GM18511 (cell line): ENCODE measurements at regions not wholly inside any gene's neighbourhood (a gene's known extent, or its start where the extent isn't known, plus 50 kb on each side); places are given as distances from the start of the nearest gene placed in this dataset.
"Not testable (repeated sequence)": the region's sequence is repeated elsewhere in the genome, so short reads cannot be mapped to it uniquely, and the experiment has no call there.

ENCODE experiments used
- ATAC-seq: cut with Tn5 transposase; IDR thresholded peaks from one replicate; pipeline ENCODE4 v1.9.1; 2021; ENCODE audit warnings: mild to moderate bottlenecking, moderate library complexity; ENCODE audit not compliant: unreplicated experiment

DNA sequence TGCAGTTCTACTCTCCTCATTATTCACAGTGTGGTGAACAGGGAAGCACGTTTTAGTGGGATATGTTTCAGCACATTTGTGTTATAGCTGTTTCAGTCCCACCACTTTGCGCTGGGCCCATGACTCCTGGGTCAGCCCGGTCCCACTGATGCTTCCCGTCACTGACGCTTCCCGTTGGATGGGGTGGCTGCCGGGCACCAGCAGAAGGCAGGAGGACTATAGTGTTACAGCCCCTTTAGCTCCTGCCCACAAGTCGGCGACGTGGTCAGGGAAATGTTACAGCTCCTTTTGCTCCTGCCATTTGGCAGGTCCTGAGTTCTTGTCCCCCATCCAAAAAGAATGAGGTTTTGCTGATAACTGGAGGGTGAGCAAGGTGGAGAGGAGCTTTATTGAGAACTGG, 732.2 kb downstream of the NR4A2 start:
- no peak for ATAC-seq

DNA sequence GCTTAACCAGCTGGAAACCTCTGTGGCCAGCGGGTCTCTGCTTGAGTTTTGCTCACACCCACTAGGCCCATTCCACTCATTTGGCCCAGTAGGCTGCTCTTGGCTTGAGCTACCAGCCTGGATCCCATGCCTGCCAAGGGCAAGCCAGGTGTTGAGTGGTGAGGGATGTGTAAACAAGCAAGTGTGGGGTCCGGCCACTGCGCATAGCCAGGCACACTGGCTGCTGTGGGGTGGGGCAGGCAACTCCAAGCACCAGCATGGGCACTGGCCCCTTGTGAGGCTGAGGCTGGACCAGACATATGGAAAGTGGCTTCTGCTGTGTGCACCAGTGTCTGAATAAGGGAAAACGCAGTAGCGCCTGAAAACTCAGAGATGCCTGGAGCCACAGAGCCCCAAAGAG, 732.7 kb downstream of the NR4A2 start:
- ATAC-seq = no peak

DNA sequence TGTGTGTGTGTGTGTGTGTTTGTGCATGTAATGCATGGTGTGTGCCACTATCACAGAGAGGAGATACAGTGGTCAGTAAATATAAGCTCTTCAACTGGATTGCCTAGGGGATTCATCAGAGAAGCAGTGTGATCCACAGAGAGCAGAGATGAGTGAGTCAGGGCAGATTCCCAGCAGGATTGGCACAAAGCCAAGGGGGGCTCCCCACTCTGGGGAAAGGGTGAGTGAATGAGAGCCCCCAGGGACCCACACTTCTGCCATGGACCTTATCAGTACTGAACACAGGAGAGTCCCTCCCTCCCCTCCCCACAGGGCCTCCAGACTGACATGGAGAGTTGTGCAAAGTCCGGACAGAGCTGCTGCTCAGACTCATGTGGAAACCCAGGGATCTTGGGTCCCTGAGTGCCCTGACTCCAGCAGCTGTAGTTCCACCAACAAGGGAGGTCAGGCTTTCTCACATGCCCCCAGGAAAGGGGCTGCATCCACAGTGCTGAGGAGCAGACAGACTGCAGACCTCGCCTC, 748.8 kb downstream of the NR4A2 start:
- no peak for ATAC-seq

DNA sequence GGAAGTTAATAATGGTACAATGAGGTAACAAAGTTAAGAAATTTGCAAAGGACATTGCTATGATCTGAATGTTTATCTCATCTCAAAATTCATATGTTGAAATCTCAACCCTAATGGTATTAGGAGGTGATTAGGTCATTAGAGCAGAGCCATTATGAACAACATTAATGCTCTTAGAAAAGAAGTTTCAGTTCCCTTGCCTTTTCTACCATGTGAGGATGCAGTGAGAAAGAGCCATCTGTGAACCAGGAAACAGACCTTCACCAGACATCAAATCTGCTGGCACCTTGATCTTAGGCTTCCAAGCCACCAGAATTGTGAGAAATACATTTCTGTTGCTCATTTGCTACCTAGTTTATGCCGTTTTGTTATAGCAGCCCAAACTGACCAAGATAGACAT, 757.6 kb downstream of the NR4A2 start:
- no peak for ATAC-seq

DNA sequence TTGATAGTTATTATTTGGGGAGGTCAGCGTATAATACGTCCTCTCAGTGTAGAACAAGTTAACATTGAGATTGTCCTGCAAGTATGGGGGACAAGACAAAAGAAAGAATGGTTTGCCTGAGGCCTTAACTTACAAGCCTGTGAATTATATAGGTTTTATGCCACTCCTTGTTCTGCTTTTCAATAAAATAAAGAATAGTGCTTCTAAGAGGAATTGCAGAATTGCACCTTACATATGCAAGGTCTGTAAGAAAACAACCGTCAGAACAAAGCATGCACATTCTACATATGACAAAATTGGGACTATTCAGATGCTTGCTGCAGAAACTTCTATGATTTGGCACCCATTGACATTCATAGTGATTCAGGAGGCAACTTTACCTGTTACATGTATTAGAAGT, 785.0 kb downstream of the NR4A2 start:
- ATAC-seq = no peak

DNA sequence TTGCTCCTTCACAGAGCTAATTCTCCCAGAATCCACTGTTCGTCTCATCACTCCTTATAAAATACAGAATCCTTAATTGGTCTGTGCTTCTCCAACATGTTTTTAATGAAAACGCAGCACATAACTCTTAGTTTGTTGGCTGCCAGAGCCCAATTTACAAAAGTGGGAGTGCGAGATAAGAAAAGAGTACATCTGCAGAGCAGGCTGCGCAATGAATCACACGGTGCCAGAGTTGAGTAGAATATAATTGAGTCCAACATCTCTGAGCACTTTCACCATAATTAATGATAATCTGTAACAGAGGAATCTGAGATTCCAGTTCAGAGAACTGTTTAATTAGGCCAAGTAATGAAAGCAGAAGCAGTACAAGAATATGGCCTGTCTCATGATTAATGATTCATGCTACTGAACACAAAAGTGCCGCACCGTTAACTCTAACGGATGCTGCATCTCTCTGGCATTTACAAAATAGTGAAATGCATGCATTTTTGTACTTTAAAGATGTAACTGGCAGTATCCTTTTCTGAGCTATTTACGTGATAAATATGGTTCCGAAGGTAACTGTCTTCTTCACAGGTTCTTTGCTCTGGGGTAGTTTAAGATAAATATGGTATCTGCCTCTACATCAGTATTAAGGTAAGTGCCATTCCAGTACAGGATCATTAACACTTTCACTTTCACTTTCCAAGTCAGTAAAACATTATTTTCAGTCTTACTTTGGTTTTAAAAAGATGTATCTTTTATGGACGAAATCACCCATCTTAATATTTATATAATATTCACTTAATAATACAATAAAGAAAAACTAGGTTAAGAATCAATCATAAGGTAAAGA, 785.6 kb downstream of the NR4A2 start:
- no peak for ATAC-seq

DNA sequence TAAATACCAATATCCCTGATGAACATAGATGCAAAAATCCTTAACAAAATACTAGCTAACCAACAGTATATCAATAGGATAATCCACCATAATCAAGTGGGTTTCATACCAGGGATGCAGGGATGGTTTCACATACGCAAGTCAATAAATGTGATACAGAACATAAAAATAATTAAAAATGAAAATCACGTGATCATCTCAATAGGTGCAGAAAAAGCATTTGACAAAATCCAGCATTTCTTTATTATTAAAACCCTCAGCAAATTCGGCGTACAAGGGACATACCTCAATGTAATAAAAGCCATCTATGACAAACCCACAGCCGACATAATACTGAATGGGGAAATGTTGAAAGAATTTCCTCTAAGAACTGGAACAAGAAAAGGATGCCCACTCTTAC, 793.5 kb downstream of the NR4A2 start:
- ATAC-seq = not testable (repeated sequence)

DNA sequence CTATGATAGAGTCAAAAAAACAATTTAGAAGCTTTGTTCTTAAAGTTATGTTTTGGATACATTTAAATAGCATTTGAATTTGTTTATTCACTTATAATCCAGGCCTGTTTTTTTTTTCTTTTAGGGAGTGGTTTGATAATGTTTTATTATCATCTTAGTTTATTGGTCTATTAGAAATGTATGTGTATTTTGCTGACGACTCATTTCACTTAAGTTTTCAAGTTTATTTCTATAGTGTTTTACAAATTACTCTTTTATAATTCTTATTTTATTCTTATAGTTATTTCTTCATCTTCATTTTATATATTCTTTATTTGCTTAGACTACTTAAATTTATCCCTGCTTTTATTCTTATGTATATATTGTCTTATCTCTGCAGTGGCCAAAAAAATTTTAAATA, 804.5 kb downstream of the NR4A2 start:
- no peak for ATAC-seq

DNA sequence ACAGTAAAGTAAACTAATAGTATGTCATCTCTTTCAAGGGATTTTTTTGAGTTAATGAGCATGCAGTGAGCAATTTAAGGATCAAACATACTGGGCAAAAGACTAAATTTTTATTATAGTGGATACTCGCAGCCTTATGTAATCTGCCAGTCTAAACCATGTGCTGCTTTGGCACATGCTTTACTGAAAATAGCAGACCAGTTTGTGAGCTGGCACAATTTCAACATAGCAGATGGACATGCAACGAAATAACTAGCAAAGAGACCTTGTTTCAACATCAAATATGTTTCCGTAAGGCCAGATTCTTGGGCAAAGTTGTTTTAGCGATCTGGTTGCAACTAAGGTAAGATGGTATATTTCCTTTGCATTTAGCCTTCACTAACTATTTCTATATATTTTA, 807.3 kb downstream of the NR4A2 start:
- no peak for ATAC-seq

DNA sequence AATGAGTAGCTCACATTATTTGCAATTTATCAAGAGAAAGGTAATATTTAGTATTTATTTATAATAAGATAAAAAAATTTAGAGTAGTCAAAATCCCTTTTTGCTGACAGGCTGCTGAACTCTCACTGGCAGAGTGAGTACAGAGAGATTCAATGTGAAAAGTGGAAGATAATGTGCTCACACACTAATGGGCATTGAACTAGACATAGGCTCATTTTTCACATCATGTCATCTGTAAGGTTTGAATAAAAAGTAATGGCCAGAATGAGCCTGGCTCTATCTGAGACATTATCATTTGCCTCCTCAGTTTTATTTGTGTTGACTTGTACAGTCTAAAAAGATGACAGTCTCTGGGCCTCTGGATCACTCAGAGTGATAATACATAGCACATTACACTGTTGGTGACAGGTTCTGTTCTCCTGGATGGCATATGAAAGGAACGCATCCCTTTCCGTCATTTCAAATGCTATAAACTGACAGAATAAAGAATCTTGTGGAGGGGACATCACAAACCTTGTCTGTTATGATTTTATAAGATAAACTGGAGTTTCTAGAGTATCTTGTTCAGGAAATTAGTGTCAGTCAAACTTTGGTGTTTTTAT, 812.9 kb downstream of the NR4A2 start:
- no peak for ATAC-seq

DNA sequence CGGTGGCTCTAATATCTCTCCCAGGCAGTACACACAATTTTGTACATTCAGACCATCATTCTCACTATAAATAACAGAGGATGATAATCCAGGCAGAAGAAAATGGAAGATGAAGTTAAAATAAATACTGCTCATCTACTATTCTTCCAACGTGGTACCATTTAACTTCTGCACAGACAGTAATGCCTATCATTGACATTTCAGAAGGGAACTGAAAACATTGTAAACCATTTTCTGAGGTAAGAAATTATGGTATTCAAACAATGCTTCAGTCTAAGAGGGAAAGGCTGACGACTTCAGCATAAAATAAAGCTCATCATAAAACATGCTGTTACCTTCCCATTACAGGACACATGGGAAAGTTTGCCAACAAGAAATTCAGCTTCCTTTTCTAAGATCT, 814.4 kb downstream of the NR4A2 start:
- no peak for ATAC-seq

DNA sequence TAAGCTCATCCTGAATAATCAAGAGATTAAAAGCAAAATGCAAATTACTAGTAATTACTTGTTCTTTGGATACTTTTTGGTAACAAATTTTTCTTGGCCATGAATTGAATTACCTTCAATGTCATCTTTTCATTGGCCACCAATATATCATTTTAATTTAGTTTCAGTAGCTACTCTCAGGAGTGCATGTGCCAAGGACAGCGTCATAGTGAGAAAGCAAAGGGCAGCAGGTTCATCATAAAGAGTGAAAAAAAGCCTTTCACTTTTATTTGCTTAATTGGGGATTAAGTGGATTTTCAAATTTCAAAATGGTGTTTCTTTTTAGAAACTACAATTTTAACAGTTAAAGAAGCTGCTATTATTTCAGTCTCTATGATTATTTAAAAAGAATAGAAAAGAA, 815.2 kb downstream of the NR4A2 start:
- ATAC-seq = no peak

DNA sequence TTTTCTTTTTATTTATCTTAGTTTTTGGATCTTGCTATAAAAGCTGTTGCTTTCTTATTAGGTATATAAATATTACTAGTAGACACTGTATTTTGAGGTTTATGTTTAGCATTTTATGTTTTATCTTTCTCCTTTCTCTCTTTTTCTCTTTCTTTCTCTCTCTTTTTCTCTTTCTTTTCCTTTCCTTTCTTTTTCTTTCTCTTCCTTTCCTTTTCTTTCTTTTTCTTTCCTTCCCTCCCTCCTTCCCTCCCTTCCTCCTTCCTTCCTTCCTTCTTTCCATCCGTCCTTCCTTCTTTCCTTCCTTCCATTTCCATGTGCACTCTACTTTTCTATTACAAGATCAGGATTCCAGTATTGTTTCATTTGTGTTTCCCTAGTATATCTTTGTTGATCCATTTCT, 814.8 kb downstream of the KCNJ3 start:
- ATAC-seq = no peak

DNA sequence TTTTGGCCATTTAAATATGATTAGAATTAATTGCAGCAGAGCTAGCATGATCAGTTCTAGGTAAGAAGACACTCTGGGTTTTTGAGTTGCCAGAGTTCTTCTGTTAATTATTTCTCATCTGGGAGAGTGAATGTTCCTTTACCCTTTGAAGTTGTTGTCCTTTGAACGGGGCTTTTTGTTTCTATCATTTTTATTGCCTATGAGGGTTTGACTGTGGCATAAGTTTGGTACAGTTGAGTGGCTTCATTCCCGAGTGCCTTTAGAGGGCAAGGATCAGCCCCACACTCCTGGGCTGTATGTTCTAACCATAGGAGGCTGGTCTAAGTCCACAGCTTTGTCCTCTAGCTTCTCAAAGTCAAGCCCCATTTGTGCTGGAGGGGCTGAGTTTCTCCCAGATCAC, 804.3 kb downstream of the KCNJ3 start:
- no peak for ATAC-seq

DNA sequence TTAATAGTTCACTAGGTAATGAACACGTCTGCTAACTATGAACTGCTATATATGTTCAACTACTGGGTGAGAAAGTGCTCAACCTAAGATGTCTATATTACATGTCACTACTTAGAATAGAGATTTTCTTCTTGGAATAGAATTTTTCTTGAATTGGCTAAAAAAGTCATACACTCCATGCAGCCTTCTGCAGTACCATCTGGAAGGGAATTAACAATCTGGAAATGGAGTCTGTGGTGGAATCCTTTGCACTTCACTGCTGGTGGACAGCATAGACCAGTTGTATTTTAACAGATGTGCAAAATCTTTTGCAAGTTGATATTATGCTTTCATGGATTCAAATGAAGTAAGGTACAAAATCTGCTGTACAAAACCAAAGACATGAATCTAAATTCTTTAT, 799.6 kb downstream of the KCNJ3 start:
- ATAC-seq = no peak

DNA sequence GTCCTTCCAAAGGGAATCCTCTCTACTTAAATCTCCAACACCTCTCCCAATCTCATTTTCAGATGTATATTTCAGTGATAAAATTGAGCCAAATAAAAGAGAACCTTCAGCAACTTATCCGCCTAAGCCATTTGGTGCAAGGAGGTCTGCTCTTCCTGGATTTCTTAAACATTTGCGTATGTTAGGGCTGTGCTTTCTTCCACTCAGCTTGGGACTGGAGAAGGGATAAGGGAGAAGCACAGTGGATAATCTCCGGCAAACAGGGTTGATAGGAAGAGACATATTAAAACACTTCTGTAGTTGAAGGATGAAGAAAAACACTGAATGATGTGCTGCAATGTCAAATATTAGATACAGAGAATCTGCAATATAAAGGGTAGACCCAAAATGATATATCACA, 796.2 kb downstream of the KCNJ3 start:
- no peak for ATAC-seq

DNA sequence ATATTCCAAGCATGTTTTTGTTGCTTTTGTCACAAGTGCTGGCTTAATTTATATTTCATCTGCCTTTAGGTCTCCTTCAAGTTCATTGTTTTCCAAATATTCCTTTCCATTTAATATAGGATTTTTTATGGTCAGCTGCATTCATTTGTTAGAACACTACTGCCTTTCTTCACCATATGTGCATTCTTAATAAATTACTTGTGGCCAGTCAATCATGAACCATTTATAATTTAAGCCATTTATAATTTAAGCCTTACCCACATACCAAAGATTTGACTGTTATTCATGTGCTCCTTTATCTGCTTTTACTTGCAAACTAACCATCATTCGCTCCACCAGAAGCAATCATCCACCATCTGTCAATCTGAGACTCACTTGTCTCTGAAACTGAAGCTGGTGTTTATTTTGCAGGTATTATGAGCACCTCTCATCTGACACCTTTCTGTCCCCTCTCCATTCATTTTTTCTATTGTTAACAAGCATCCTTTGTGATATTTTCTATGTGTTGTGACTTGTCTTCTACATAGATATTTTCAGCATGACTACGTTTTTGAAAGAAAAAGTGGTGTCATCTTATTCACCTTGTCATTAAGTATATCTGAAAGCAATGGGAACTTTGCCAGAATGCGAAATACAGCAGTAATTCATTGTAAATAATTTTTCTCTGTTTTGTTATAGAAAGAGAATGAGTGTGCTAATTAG, 786.8 kb downstream of the KCNJ3 start:
- no peak for ATAC-seq

DNA sequence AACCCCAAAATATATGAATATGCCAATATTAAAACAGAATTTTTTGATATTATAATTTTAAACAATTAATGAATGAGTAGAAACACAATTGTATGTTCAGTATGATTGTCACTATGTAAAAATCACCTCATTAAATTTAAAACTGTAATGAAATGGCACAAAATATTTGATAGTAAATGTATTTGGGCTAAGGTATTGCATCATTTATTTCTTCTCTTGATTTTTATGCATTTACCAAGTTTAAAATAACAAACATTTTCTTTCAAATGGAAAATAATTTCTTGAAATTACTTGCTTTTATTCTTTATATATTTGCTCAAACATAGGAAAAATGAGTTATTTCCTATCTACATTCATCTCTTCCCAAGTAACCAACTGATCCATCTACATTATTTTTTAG, 782.6 kb downstream of the KCNJ3 start:
- no peak for ATAC-seq

DNA sequence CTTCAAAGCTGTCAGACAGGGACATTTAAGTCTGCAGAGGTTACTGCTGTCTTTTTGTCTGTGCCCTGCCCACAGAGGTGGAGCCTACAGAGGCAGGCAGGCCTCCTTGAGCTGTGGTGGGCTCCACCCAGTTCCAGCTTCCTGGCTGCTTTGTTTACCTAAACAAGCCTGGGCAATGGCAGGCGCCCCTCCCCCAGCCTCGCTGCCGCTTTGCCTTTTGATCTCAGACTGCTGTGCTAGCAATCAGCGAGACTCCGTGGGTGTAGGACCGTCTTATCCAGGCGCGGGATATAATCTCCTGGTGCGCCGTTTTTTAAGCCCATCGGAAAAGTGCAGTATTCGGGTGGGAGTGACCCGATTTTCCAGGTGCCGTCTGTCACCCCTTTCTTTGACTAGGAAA, 773.5 kb downstream of the KCNJ3 start:
- not testable (repeated sequence) for ATAC-seq

DNA sequence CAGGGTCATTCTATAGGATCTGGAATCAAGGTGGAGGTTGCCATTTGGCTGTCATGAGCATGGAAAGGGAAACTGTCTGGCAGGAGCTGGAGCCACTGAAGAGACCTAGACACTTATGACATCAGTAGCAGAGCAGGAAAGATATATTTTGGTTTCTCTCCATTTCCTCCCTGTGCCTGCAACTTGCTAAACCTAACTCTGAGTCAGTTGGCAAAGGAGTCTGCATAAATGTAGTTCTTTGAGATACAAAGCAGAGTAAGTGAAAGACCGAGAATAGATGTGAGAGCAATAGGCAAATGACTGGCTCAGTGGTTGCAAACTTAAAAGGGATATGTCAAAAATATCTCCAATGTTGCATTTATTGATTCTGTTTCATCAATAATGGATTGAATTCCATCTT, 757.7 kb downstream of the KCNJ3 start:
- ATAC-seq = no peak

DNA sequence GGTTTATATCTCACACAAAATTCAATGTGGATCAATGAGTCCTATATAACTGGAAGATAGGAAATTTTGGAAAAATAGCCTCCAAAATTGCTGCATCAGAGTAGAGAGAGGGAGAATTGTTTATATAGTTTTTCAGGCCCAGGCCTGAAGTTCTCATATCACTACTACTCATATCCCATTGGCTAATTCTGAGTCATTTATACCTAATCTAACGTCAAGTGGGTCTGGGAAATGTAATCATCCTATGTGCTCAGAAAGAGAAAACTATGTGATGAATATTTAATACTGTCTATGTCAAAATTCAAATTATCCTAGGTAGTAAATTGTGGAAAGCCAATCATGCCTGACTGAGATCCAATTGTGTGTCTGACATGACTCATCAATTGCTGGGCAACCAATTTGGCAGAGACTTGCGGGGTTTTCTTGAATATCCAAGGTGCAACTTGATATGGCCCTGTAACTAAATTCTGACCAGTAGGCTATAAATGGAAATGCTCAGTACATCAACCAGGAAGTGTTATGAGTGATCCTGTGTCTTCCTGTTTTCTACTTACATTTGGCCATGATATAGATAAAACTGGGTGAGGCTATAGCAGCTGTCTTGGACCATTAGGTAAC, 744.4 kb downstream of the KCNJ3 start:
- no peak for ATAC-seq

DNA sequence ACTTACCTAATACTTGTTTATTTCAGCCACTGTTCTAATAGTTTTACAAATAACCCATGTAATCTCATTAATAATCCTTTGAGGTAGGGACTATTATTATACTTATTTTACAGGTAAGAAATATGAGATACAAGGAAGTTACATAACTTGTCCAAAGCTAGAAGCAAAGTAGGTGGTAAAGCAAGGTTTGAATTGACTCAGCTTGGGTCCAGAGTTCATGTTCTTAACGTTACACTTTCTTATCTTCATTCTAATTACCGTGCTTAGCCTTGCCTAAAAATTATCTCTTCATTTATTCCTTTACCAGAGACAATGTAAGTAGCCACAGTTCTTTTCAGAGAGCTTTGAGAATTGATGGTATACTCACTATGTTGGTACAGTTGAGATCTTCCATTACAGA, 743.6 kb downstream of the KCNJ3 start:
- ATAC-seq = no peak
